Osteocyte (in vitro differentiated cells): ENCODE measurements at regions not wholly inside any gene's neighbourhood (a gene's known extent, or its start where the extent isn't known, plus 50 kb on each side); places are given as distances from the start of the nearest gene placed in this dataset.

Experiments
- DNase-seq: peaks from one replicate; pipeline ENCODE4 v3.0.0; 2021; ENCODE audit warnings: mixed read lengths; ENCODE audit not compliant: unreplicated experiment; ENCODE audit errors: extremely low spot score
- H3K27ac Mint-ChIP-seq: one replicate; pipeline ENCODE4 v1.8.0; 2021; ENCODE audit warnings: mild to moderate bottlenecking, mixed read lengths; ENCODE audit not compliant: unreplicated experiment
- H3K27me3 Mint-ChIP-seq: one replicate; pipeline ENCODE4 v1.8.0; 2021; ENCODE audit warnings: mixed read lengths; ENCODE audit not compliant: unreplicated experiment
- H3K36me3 Mint-ChIP-seq: one replicate; pipeline ENCODE4 v1.8.0; 2021; ENCODE audit warnings: mixed read lengths; ENCODE audit not compliant: unreplicated experiment
- H3K4me1 Mint-ChIP-seq: one replicate; pipeline ENCODE4 v1.8.0; 2021; ENCODE audit warnings: mixed read lengths; ENCODE audit not compliant: unreplicated experiment
- H3K4me3 Mint-ChIP-seq: one replicate; pipeline ENCODE4 v1.8.0; 2021; ENCODE audit warnings: mild to moderate bottlenecking, moderate library complexity, mixed read lengths; ENCODE audit not compliant: unreplicated experiment
- H3K9me3 Mint-ChIP-seq: one replicate; pipeline ENCODE4 v1.8.0; 2021; ENCODE audit warnings: mixed read lengths; ENCODE audit not compliant: unreplicated experiment
- TF ChIP-seq, protein P1 (sequence below): fragments of 200-600 bp; sonication (generic); IDR thresholded peaks from 2 replicates; pipeline ENCODE4 v1.5.0; 2021; ENCODE audit warnings: antibody characterized with exemption, mild to moderate bottlenecking, moderate library complexity

DNA sequence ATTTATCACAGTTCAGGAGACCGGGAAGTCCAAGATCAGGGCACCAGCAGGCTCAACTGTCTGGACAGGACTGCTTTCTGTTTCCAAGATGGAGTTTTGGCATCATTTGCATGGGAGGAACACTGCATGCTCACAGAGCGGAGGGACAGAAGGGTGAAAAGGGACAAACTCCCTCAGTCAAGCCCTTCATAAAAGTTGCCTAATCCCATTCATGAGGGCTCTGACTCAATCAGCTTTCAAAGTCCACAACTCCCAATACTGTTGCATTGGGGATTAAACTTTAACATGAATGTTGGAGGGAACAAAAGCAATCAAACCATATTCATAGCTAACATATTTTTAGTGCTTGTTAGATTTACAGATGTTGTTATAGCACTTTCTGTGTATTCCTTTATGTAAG lies 158.9 kb upstream of the MAD2L1 start:
- no peaks in the 10 kb centered on the region for H3K4me1 Mint-ChIP-seq
- no peaks in the 10 kb centered on the region for H3K36me3 Mint-ChIP-seq
- no peak overlapping the region for H3K4me3 Mint-ChIP-seq
- H3K27ac Mint-ChIP-seq = no peak overlapping the region
- DNase-seq = no peak
- H3K9me3 Mint-ChIP-seq = peaks cover 5% of the 10 kb centered on the region
- TF ChIP-seq, protein P1, sequence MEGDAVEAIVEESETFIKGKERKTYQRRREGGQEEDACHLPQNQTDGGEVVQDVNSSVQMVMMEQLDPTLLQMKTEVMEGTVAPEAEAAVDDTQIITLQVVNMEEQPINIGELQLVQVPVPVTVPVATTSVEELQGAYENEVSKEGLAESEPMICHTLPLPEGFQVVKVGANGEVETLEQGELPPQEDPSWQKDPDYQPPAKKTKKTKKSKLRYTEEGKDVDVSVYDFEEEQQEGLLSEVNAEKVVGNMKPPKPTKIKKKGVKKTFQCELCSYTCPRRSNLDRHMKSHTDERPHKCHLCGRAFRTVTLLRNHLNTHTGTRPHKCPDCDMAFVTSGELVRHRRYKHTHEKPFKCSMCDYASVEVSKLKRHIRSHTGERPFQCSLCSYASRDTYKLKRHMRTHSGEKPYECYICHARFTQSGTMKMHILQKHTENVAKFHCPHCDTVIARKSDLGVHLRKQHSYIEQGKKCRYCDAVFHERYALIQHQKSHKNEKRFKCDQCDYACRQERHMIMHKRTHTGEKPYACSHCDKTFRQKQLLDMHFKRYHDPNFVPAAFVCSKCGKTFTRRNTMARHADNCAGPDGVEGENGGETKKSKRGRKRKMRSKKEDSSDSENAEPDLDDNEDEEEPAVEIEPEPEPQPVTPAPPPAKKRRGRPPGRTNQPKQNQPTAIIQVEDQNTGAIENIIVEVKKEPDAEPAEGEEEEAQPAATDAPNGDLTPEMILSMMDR = no peak
- peaks cover 10% of the 10 kb centered on the region for H3K27me3 Mint-ChIP-seq

DNA sequence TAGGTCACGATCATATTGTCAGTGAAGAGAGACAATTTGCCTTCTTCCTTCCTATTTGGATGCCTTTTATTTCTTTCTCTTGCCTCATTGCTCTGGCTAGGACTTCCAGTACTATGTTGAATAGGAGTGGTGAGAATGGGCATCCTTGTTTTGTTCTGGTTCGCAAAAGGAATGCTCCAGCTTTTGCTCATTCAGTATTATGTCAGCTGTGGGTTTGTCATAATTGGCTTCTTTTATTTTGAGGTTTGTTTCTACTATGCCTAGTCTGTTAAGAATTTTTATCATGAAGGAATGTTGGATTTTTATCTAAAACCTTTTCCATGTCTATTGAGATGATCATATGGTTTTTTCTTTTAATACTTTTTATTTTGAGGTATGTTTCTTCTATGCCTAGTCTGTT lies 152.3 kb upstream of the MAD2L1 start:
- H3K4me3 Mint-ChIP-seq = no peak overlapping the region
- TF ChIP-seq, protein P1 = no peak
- H3K27ac Mint-ChIP-seq = no peak overlapping the region

DNA sequence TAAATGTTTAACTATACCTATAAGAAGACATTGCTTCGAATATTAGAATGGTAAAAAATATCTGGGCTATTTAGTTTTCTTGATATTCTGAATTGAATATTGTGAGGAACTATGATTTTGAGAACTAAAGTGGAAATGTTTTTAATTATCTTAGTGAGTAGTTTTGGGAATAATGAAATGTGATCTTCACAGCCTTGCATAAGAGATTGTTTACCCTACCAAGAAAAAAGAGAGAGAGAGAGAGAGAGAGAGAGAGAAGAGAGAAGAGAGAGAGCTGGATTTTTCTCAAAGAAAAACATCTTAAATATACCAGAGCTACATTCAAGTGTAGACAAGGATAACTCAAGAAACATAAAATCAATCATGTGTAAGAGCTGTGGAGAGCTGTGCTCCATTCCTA lies 148.7 kb upstream of the MAD2L1 start:
- Mint-ChIP-seq H3K27ac (no peak overlapping the region), H3K4me1 (no peaks in the 10 kb centered on the region), H3K27me3 (peaks cover 8% of the 10 kb centered on the region), H3K4me3 (no peak overlapping the region), H3K36me3 (no peaks in the 10 kb centered on the region), H3K9me3 (peaks cover 4% of the 10 kb centered on the region)
- TF ChIP-seq, protein P1 = no peak
- no peak for DNase-seq

More for the DNA sequence above, 152.3 kb upstream of the MAD2L1 start:
- DNase-seq = no peak
- Mint-ChIP-seq H3K27me3 (peaks cover 5% of the 10 kb centered on the region), H3K36me3 (no peaks in the 10 kb centered on the region), H3K9me3 (peaks cover 9% of the 10 kb centered on the region), H3K4me1 (no peaks in the 10 kb centered on the region)

DNA sequence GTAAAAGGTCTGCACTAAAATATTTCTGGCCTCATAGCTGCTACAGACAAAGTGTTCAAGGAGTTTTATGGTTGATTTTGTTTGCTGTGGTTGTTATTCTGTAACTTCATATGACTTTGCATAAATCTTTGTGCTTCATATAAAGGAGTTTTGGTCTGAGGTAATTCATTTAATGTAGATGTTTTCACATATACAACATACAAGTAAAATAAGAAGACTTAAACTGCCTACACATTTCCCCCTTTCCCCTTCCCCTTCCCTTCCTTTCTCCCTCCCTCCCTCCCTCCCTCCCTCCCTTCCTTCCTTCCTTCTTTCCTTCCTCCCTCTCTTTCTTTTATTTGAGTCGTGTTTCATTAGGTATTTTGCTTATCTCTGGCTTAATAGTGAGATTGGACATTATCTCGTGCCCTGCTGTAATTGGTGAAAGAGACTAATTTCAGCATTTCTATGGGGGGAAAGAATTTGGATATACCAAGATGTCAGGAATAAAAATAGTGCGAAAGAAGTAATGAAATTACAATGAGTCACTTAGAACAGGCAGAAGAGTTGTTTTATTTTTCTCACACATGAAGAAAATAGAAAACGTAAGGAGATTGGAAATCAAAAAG lies 144.9 kb upstream of the MAD2L1 start:
- Mint-ChIP-seq H3K27ac (no peak overlapping the region), H3K36me3 (no peaks in the 10 kb centered on the region), H3K4me1 (no peaks in the 10 kb centered on the region), H3K4me3 (no peak overlapping the region), H3K9me3 (no peaks in the 10 kb centered on the region), H3K27me3 (peaks cover 8% of the 10 kb centered on the region)
- TF ChIP-seq, protein P1 = no peak
- no peak for DNase-seq

DNA sequence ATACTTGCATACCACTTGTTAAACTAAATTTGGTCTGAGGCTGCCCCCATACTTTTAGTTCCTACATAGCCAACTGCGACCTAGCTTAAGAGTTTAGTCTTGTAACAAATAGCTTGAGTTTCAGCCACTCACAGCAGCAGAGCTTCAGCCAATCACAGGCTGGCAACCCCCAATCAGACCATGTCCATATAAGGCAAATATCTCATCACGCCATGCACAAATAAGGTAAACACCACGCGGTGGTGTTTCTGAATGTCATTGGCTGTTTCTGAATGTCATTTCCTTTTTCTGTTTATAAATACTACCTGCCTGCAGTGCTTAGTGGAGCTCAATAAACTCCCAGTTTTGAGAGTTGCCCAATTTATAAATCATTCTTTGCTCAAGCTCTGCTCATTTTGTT lies 143.1 kb upstream of the MAD2L1 start:
- H3K27me3 Mint-ChIP-seq = peaks cover 5% of the 10 kb centered on the region
- H3K27ac Mint-ChIP-seq = no peak overlapping the region
- H3K9me3 Mint-ChIP-seq = peaks cover 1% of the 10 kb centered on the region
- TF ChIP-seq, protein P1 = no peak
- DNase-seq = no peak
- no peak overlapping the region for H3K4me3 Mint-ChIP-seq
- H3K4me1 Mint-ChIP-seq = no peaks in the 10 kb centered on the region
- H3K36me3 Mint-ChIP-seq = no peaks in the 10 kb centered on the region
